Activated CD4-positive, alpha-beta T cell treated with anti-CD3 and anti-CD28 coated beads, Interleukin-10, Interleukin-2, amounts not matched to agents 100 ng/mL and 50 ng/mL, durations not matched to agents 16 hours and 8 hours (primary cell): ENCODE measurements at regions not wholly inside any gene's neighbourhood (a gene's known extent, or its start where the extent isn't known, plus 50 kb on each side); places are given as distances from the start of the nearest gene placed in this dataset.
"Not testable (repeated sequence)": the region's sequence is repeated elsewhere in the genome, so short reads cannot be mapped to it uniquely, and the experiment has no call there.

ENCODE experiments used
- DNase-seq: peaks from one replicate; pipeline ENCODE4 v3.0.0-alpha.2; 2020

DNA sequence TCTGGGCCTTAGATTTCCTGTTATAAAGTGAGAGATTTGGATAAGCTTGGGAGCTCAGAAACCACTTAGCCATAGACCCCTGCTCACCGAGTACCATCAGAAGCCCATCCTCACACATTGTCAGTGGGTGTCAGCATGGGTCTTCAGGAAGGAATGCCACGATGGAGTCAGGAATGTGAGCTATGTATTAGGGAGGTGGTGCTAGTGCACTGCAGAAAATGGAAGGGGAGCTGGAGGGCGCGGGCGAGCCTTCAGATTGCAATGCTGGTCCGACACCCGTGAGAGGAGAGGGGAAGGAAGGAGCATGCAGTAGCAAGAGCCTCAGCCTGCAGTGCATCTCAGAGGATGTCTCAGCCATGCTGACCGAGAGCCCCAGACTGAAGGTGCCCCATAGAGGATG is 294.5 kb downstream of the FOXL1 start:
- no peak for DNase-seq

DNA sequence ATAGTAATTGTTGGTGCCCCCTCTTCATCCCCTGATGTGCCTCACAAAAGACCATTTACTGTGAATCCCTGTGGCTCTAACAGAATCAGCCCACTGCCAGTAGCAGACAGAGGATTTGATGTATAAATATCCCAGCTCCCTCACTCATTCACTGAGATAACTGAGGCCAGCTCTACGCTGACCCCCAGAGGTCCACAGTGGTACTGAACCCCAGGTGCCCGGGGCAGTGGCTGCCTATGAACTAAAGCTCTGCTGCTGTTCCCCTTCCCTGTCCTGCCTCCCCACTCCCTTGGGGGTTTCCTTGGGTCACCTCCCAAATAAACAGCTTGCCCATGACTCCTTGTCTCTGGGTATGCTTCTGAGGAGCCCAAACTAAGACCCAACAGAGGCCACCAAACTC is 295.8 kb downstream of the FOXL1 start:
- peak; percentile 38 for DNase-seq

DNA sequence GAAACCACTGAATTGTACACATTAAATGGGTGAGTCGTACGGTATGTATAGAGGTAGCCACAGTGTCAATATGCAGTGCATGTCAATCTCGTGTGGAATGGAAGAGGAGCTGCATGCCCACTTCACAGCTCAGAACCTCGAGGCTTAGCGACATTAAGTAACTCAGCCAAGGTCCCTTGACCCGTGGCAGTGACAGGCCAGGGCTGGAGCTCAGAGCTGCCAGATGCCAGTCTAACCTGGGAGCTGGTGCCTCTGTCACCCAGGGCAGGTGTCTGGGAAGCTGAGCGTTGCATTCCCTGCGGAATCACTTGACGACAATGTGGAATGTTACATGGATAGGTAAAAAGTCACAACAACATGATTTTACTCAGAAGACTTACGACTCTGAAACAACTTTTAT is 298.1 kb downstream of the FOXL1 start:
- no peak for DNase-seq

DNA sequence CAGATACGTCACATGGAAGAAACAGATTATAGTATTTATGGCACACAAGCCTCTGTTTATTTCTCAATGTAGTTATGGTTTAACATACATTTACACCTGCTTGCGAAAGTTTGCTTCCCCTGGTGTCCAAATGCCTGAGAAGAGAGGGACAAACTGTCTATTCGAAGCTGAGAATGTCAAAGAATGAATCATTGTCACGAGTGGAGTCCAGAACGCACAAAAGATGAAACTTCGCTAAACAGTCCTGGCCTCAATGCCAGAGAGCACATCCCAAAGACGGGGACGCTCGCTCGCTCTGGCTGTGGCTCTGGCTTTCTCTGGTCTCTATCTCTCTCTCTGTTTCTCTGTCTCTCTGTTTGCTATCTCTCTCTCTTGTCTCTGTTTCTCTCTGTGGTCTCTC is 298.8 kb downstream of the FOXL1 start:
- no peak for DNase-seq

DNA sequence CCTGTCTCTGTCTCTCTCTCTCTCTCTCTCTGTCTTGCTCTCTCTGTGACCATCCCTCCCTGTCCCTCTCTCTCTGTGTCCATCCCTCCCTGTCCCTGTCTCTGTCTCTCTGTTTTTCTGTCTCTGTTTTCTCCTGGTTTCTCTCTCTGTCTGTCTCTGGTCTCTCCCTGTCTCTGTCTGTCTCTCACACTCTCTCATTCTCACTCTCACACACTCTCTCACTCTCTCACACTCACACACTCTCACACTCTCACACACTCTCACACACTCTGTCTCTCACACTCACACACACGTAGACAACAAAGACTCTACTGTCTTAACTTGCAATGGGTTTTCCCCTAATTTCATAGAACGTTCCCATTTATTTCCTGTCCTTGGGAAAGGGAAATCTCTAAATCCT is 299.5 kb downstream of the FOXL1 start:
- DNase-seq: no peak

DNA sequence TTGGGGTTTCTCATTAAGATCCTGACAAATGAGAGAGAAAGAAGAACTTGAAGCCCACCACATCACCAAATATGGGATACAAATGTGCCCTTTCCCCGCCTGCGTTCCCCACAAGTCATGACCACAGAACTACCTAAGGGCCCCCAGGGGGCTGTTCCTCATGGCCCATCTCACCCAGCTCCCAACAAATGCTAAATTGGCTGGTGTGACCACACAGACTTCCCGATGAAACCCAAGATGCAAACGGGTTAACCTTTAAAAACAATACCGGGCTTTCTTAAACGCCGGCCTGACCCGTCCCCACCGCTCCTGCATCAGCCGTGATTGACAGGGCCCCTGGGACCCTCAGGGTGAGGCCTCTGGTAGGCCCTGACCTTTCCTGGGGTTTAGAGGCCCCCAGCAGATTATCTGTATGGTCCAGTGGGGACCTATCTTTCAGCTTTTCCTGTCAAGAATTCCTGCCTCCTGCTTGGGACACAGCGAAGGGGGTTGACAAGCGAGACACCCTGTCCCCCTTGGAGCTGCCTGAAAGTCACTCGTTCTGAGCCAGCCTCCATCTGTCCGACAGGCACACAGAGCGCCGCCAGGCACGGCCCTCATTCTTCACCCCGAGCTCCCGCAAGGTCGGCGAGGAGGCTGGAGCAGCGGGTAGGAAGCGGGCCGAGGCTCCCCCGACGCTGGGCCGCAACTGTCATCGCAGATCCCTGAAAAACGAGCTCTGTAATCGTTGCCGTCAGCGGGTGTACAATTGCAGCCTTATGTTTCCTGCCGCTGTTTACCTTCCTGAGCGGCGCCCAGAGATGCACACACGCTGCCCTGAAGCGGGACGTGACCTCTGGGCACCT is 300.1 kb downstream of the FOXL1 start:
- DNase-seq: no peak

DNA sequence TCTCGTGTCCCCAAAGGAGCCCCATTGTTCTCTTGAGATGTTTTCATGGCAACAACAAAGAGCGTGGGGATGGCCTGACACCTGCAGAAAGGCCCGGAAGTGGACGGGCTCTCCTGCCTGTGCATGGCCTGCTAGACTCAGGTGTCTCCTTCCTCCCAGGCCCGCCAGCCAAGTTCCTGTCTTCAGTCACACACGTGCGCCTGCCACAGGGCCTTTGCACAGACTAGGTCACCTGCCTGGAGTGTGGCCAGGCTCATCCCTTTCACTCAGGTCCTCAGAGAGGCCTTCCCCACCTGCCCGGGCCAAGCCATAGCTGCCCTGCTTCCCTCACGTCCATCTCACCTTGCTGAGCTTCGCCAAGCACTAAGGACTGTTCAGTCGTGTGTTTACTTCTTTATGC is 300.9 kb downstream of the FOXL1 start:
- no peak for DNase-seq

DNA sequence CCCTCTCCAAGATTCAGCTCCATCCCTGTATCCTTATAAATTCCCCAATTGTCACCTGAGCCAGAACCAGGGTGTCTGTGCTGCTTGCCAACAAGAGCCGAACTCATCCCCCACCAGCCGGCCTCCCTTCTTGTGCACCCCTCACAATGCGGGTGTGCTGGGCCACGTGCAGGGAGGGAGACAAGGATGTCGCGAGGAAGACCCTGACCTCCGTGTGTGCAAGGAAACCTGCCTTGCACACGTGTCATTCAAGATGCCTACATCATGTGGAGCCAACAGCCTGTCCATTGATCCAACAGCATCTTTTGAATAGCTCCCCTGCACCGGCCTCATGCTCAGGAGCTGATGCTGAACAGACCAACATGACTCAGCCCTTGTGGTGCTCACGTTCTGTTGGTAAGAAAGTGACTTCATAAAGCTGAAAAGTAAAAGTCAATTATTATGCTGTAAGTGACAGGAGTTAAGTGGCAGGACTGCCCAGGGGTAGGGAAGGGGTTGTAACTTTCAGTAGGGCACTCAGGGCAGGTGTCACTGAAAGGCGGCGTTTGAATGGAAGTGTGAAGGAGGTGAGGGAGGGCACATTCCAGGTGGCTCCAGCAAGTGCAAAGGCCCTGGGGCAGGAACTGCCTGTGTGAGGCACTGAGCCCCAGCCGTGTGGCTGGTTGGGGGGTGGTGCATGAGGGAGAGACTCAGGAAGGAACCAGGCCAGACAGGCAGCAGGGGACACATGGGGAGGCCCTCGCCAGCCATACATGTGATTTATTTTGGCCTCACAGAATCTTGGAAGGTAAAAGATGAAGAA is 302.2 kb downstream of the FOXL1 start:
- no peak for DNase-seq

DNA sequence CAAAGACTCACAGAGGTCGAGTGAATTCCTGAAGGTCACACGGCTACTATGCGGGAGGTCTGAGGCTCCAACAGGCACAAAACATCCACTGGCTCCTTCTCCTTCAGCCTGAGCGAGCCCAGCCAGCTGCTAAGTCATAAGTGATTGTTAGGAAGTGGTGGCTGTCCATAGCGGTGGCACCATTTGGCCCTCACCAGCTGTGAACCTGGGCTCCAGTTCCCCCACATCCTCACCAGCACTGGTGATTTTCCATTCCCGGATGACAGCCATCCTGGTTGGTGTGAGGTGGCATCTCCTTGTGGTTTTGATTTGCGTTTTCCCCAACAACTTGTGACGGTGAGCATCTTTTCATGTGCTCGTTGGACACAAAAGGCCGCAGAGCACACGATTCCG is 302.8 kb downstream of the FOXL1 start:
- no peak for DNase-seq

DNA sequence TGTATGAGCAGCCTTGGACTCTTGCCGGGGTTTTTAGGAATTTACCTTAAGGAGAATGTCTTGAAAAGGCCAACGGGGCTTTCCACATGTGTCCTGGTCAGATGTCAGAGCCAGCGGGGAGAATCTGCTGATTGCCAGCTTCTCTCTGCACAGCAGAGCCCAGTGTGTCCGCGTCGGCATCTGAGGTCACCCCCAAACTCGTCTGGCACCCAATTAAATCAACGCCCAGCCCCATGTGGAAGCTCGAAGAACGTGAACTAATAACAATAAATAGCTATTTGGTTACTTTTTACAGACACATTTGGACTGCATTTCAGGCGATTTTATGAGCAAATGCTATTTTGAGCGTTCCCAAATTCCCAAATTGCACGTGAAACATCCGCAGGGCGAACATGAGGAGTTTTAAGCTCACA is 303.5 kb downstream of the FOXL1 start:
- DNase-seq: no peak

DNA sequence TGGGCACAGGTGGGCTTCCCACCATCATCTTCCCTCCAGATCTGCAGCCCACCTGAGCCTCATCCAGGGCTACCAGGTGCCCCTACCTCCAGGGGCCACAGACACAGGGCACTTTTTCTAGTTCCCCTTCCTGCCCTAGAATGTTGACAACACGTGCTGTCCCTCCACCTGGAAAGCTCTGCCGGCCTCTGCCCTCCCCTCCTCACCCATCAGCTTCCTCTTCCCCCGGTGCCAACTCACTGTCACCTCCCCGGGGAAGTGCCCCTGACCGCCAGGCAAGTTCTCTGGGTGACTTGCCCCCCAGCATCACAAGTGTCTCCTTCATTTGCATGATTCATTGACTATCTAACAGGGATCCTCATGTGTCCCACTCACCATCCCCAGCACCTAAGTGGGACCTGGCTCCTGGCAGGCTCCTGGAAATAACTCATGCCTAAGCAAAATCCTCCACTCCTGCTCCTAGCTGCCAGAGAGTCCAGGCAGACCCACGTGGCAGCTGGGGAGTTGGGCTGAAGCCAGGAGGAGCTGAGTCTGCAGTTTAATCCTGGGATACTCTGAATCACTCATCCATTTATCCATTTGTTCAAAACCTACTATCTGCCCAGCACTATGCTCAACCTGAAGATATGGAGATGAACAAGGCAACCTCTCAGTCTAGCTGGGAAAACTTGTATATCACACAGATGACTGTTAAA is 304.4 kb downstream of the FOXL1 start:
- DNase-seq: no peak

DNA sequence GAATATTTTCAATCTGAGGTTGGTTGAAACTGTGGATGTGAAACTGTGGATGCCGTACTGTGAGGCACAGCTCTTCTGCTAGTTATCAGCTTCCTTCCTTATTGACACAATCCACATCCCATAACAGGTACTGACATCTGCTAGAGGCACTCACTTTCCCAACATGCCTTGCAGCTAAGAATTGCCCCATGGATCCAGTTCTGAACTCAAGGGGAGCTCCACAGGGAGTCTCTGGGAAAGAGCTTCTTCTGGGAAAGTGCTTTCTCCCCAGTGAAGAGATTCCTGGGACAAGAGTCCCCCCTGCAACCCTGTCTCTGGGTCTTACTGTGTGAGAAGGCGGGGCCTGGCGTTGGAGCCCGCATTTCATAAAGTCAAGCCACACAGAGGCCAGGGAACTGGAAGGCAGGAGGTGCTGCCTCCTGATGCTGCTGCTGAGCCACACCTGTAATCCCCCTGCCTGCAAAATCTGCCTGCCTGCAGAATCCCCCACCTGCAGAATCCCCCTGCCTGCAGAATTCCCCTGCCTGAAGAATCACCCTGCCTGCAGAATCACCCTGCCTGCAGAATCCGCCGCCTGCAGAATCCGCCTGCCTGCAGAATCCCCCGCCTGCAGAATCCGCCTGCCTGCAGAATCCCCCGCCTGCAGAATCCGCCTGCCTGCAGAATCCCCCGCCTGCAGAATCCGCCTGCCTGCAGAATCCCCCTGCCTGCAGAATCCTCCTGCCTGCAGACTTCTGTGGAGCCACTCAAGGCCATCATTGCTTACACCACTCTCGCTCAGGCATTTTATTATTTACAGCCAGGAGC is 305.4 kb downstream of the FOXL1 start:
- DNase-seq: no peak

DNA sequence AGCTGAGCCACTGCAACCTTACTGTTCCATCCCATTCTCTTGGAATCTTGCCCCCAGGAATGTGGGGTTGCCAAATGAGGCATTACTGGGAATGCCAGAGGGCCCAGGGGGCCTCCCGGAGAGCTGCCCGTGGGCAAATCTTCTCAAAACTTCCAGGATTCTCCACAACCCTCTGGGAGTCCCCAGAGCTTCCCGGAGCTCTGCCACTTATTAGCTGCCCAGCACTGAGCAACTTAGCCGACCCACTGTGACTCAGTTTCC is 306.0 kb downstream of the FOXL1 start:
- no peak for DNase-seq

DNA sequence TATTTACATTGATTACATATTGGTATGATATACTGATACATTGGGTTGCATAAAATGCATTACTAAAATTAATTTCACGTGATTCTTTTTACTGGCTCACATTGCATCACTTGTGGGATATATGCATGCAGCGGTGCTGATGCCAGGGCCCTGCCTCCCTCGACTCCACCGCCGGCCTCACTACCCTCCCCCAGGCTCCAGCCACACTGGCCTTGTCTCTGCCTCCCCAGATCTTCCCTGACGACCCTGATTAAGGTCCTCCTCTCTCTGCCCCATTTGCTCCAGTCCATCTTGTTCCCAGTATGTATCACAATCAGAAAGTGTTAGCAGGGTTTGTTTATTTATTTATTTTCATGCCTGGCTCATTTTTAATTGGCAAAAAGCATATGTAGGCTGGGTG is 306.8 kb downstream of the FOXL1 start:
- no peak for DNase-seq

DNA sequence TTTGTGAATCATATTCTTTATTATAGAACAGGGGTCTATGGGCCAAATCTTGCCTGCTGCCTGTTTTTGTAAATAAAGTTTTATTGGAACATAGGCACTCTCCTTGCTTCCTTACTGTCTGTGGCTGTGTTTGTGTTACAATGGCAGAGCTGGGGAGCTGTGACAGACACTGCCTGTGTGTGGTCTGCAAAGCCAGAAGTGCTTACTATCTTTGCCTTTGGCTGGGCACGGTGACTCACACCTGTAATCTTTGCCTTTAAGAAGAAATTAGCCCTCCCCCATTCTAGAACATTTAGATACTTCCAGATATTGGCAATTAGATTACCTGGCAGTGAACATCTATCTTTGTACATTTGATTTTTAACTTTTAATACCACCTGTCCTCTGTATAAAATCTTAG is 308.3 kb downstream of the FOXL1 start:
- no peak for DNase-seq

DNA sequence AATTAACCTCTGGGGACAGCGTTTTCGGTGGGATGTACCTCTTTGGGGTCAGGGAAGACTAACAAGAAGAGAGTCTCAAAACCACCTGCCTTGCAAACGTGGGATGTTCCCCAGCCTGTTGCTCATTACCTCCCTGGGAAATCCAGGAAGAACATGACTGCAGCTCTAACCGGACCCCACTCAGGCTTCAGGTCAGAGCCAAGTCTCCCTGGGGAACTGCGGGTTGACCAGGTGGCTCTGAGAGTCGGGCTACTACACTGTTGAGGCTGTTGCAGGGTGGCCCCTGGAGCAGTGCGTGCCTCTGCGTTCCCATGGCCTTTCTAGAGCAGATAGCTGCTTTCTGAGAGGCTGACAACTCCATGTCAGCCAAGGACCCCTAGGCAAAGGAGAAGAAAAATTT is 309.1 kb downstream of the FOXL1 start:
- DNase-seq: no peak

DNA sequence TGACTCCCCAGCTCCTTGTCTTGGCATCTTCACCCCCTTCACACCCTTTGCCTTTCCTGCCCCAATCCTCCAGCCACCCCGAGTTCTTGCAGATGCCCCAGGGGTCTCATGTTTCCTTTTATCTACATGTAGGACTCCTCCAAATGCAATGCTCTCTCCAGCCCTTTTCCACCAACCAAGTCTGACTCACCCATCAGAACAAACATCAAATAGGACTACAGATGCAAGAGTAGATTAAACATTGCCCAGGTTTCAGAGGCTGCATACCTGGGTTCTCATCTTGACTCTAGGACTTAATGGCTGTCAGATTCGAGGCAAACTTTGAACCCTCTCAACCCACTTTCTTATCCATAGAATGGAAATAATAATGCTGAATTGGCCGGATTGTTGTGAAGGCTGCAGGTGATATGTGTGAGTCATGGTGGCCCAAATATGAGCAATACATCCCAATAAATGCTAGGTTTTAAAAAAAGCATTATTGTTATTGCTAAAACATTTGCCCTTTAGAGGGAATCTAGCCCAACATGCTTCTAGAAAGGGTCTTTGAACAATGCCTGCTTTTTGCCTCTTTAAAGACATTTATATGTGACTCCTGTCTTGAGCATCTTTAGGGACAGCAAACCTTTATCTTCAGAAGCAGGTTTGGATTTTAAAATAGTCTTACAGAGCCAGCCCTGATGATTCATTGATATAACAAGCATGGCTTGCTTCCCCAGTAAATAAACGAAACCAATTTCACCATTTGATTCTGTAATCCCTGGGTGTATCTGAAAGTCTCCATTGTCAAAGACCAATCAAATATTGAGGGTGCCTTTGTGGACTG is 310.1 kb downstream of the FOXL1 start:
- DNase-seq: no peak

DNA sequence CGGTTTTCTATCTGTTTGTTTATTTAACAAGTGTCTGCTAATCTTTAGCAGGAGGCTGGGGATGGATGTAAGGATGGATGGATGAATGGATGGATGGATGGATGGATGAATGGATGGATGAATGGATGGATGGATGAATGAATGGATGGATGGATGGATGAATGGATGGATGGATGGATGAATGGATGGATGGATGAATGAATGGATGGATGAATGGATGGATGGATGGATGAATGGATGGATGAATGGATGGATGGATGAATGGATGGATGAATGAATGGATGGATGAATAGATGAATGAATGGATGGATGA is 310.7 kb downstream of the FOXL1 start:
- DNase-seq: not testable (repeated sequence)

DNA sequence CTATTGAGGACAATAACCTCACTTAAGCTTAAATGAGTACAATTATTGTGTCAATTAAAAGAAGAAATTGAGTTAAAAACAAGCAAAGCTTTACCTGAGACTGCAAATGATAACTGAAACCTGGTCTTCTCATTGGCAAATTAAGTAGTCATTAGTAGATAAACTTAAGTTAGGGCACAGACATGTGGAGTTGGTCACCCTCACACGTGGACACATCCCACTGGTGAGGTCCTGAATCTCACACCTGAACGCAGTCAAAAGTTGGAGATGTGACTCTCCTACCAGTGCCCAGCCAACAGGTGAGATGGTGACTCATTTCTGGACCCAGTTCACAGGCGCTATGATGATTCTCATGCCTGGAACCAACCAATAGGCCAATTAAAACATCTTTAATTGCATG is 311.6 kb downstream of the FOXL1 start:
- DNase-seq: no peak

DNA sequence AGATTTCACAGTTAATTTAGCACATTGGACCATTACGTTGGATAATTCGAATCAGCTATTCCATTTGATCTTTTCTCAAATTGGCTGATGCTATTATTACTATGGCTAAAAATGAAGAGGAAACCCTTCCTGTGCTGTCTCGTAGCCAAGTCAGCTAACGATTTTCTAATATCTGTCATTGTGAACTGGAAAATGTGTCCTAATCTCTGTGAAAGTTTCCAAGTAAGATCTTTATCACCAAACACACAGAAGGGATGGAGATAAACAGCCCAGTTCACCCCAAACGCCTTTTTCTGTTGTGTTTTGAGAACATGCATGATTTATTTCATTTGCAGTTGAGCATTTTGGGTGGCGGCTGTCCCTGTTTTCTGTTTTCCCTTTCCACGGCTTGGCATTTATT is 312.8 kb downstream of the FOXL1 start:
- DNase-seq: no peak

DNA sequence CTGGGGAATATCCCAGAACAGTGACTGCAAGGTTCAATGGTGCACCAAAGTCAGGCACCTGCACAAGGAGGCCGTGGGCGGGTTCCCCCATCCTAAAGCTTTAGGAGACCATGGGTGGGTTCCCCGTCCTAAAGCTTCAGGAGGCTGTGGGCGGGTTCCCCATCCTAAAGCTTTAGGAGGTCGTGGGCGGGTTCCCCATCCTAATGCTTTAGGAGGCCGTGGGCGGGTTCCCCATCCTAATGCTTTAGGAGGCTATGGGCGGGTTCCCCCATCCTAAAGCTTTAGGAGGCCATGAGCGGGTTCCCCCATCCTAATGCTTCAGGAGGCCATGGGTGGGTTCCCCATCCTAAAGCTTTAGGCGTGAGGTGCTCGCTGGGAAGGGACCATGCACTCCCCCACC is 313.3 kb downstream of the FOXL1 start:
- DNase-seq: no peak

DNA sequence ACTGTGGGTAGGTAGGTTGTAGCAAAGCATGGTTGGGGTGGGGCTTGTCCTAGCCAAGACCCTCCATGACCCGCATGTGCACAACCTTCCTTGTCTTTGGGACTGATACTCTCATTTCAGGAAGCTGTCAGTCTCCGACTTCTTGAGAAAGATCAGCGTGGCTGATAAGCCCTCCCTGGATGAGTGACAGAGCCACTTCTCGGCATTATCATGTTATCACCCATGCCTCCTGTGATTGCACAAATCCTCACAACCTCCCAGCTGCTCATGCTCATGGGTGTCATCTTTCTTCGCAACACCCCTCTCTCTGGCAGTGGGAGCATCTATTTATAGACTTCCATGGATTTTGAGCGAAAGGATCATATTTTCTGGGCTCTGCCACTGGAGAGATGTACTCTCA is 314.2 kb downstream of the FOXL1 start:
- no peak for DNase-seq

DNA sequence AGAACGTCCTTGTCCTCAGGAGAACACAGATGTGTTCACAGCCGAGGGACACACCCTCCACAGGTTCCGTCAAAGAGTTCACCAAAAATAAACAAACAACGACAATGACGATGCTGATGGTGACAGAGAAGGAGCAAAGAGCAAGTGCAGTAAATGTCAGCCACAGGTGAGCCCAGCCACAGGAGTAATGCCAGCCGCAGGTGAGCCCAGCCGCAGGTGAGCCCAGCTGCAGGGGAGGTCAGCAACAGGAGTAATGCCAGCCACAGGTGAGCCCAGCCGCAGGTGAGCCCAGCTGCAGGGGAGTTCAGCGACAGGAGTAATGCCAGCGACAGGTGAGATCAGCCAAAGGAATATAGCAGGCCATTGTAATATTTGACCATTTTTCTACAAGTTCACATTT is 315.2 kb downstream of the FOXL1 start:
- no peak for DNase-seq
